ENCODE measurements at regions not wholly inside any gene's neighbourhood (a gene's known extent, or its start where the extent isn't known, plus 50 kb on each side); places are given as distances from the start of the nearest gene placed in this dataset.

DNA sequence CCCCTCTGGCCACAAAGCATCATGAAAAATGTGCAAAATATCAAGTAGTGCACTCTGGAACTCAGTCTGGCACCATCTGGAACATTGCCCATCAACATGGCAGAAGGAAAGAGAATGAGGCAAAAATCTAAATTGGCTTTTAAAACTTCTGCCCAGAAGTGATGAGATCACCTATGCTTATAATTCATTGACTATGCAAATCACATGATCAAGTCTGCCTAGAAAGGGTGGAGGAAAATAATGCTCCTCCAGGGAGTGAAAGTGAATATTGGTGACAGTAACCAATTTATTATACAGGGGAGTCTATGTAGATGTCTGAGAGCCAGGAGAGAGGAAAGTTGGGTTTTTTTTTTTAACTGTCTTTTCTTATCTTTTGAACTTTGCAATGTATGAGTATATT, 73.3 kb upstream of the HIF1A start:
- TF ChIP-seq, protein P1, sequence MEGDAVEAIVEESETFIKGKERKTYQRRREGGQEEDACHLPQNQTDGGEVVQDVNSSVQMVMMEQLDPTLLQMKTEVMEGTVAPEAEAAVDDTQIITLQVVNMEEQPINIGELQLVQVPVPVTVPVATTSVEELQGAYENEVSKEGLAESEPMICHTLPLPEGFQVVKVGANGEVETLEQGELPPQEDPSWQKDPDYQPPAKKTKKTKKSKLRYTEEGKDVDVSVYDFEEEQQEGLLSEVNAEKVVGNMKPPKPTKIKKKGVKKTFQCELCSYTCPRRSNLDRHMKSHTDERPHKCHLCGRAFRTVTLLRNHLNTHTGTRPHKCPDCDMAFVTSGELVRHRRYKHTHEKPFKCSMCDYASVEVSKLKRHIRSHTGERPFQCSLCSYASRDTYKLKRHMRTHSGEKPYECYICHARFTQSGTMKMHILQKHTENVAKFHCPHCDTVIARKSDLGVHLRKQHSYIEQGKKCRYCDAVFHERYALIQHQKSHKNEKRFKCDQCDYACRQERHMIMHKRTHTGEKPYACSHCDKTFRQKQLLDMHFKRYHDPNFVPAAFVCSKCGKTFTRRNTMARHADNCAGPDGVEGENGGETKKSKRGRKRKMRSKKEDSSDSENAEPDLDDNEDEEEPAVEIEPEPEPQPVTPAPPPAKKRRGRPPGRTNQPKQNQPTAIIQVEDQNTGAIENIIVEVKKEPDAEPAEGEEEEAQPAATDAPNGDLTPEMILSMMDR (IDR thresholded peaks at IDR 0.05), result no peak
- TF ChIP-seq POLR2A (IDR thresholded peaks at IDR 0.05), result no peak

Measured in Peyer's patch (tissue), 4 donors.